Body of pancreas (tissue), 4 donors: ENCODE measurements at regions not wholly inside any gene's neighbourhood (a gene's known extent, or its start where the extent isn't known, plus 50 kb on each side); places are given as distances from the start of the nearest gene placed in this dataset.

Experiments used
- POLR2A ChIP-seq, 3 donors: fragments of 450-650 bp; IDR thresholded peaks; one replicate each; pipeline ENCODE4 v1.6.1; 2016; ENCODE audit warnings: antibody characterized with exemption in 3 of 3, mild to moderate bottlenecking in 2 of 3
- TF ChIP-seq, protein P1 (sequence below), 7 experiments: fragments of 450-650 bp in 4 of 7; fragments of 200-600 bp in 3 of 7; sonication (generic) in 3 of 7; IDR thresholded peaks; one replicate each; pipeline ENCODE4 v1.5.1; 2016 to 2019; ENCODE audit warnings: antibody characterized with exemption in 7 of 7

- TF ChIP-seq, protein P1, sequence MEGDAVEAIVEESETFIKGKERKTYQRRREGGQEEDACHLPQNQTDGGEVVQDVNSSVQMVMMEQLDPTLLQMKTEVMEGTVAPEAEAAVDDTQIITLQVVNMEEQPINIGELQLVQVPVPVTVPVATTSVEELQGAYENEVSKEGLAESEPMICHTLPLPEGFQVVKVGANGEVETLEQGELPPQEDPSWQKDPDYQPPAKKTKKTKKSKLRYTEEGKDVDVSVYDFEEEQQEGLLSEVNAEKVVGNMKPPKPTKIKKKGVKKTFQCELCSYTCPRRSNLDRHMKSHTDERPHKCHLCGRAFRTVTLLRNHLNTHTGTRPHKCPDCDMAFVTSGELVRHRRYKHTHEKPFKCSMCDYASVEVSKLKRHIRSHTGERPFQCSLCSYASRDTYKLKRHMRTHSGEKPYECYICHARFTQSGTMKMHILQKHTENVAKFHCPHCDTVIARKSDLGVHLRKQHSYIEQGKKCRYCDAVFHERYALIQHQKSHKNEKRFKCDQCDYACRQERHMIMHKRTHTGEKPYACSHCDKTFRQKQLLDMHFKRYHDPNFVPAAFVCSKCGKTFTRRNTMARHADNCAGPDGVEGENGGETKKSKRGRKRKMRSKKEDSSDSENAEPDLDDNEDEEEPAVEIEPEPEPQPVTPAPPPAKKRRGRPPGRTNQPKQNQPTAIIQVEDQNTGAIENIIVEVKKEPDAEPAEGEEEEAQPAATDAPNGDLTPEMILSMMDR (IDR thresholded peaks at IDR 0.05), result no peak
- no peak for TF ChIP-seq POLR2A (IDR thresholded peaks at IDR 0.05)
Observed at GRCh38 chrX:18026166-18026565, 165.1 kb upstream of the RAI2 start.
